HCT116 (cell line): ENCODE measurements at regions not wholly inside any gene's neighbourhood (a gene's known extent, or its start where the extent isn't known, plus 50 kb on each side); places are given as distances from the start of the nearest gene placed in this dataset.
"Not testable (repeated sequence)": the region's sequence is repeated elsewhere in the genome, so short reads cannot be mapped to it uniquely, and the experiment has no call there.

Experiments used
- ATAC-seq: fragments of 200-7000 bp; cut with Tn5 transposase; 2 replicates; pipeline ENCODE4 v1.9.1; 2020; ENCODE audit warnings: mild to moderate bottlenecking, moderate library complexity
- BruUV-seq: library from RNA; stranded (reverse); fragments of 400-500 nt; replicated peaks from 2 replicates; lab custom pipeline; 2021; lab: Mats Ljungman, UMichigan
- CTCF ChIA-PET: fragments of 300-600 bp; sonication (Branson Sonifier 250); formaldehyde crosslinking; loops from one replicate; lab custom pipeline; 2021; ENCODE audit warnings: antibody characterized with exemption; lab: Charles Lee
- POLR2A ChIA-PET: fragments of 300-600, 350-600 bp; sonication (Branson Sonifier 250); formaldehyde crosslinking; loops from one replicate; lab custom pipeline; 2021; ENCODE audit warnings: antibody characterized with exemption; lab: Charles Lee
- RAD21 ChIA-PET, 2 experiments: fragments of 300-600 bp; sonication (Branson Sonifier 250); formaldehyde crosslinking; loops; one replicate each; lab custom pipeline; 2023; ENCODE audit warnings: low total read pairs in 2 of 2; ENCODE audit not compliant: uncharacterized antibody in 2 of 2, unreplicated experiment in 2 of 2, low non-redundant PET in 1 of 2; lab: Charles Lee
- DNase-seq: peaks from one replicate; pipeline ENCODE4 v3.0.0-alpha.2; 2010; ENCODE audit warnings: low read depth, low spot score
- H2AFZ ChIP-seq: fragments of 200-600 bp; shearing (Covaris generic), sonication (generic); 2 replicates; pipeline ENCODE4 v1.6.1; 2017; ENCODE audit warnings: low read depth, mixed run types, mixed read lengths, antibody characterized with exemption, low read length; ENCODE audit not compliant: poor library complexity, severe bottlenecking
- H3K27ac ChIP-seq: 2 replicates; pipeline ENCODE4 v1.5.1; 2012; ENCODE audit warnings: low read depth, low read length
- H3K27me3 ChIP-seq: fragments of 200-600 bp; sonication (generic); 2 replicates; pipeline ENCODE4 v1.6.1; 2016; ENCODE audit warnings: mixed run types, low read length, mixed read lengths; ENCODE audit not compliant: insufficient read depth
- H3K36me3 ChIP-seq, 2 experiments: fragments of 200-500 bp in 1 of 2; fragments of 200-600 bp in 1 of 2; sonication (Bioruptor generic) in 1 of 2; sonication (generic) in 1 of 2; 2 replicates each; pipeline versions ENCODE4 v1.5.1 to v1.6.1; 2014 to 2016; ENCODE audit warnings: low read length in 2 of 2, inconsistent platforms in 1 of 2, mixed read lengths in 1 of 2, mixed run types in 1 of 2; ENCODE audit not compliant: insufficient read depth in 2 of 2, control insufficient read depth in 1 of 2
- H3K4me1 ChIP-seq, 2 experiments: fragments of 200-600 bp in 1 of 2; sonication (generic) in 1 of 2; 2 replicates each; pipeline versions ENCODE4 v1.5.1 to v1.6.1; 2012 to 2017; ENCODE audit warnings: low read length in 2 of 2, inconsistent platforms in 1 of 2, mild to moderate bottlenecking in 1 of 2, mixed read lengths in 1 of 2, mixed run types in 1 of 2, moderate library complexity in 1 of 2; ENCODE audit not compliant: insufficient read depth in 2 of 2, control insufficient read depth in 1 of 2
- H3K4me2 ChIP-seq: fragments of 200-600 bp; sonication (generic); 2 replicates; pipeline ENCODE4 v1.6.1; 2017; ENCODE audit warnings: mixed run types, low read length, mixed read lengths
- H3K4me3 ChIP-seq, 2 experiments: fragments of 200-600 bp in 1 of 2; sonication (generic) in 1 of 2; replicated peaks in 1 of 2; 2 replicates each; pipeline ENCODE4 v1.5.1; 2011 to 2016; ENCODE audit warnings: low read length in 2 of 2, control low read depth in 1 of 2, low read depth in 1 of 2, mild to moderate bottlenecking in 1 of 2, mixed read lengths in 1 of 2, mixed run types in 1 of 2
- H3K79me2 ChIP-seq: fragments of 200-600 bp; sonication (generic); 2 replicates; pipeline ENCODE4 v1.6.1; 2017; ENCODE audit warnings: mild to moderate bottlenecking, mixed run types, low read length, moderate library complexity, mixed read lengths; ENCODE audit not compliant: insufficient read depth
- H3K9ac ChIP-seq: fragments of 200-600 bp; sonication (generic); 2 replicates; pipeline ENCODE4 v1.6.1; 2016; ENCODE audit warnings: low read length, mixed read lengths
- H3K9me2 ChIP-seq: fragments of 200-600 bp; sonication (generic), shearing (Covaris generic); 2 replicates; pipeline ENCODE4 v1.6.1; 2017; ENCODE audit warnings: mixed run types, mild to moderate bottlenecking, moderate library complexity; ENCODE audit not compliant: insufficient read depth
- H3K9me3 ChIP-seq, 2 experiments: fragments of 200-500 bp in 1 of 2; fragments of 200-600 bp in 1 of 2; sonication (Bioruptor generic) in 1 of 2; sonication (generic) in 1 of 2; 2 replicates each; pipeline ENCODE4 v1.6.1; 2014 to 2017; ENCODE audit warnings: low read length in 2 of 2, mixed read lengths in 2 of 2, inconsistent platforms in 1 of 2, low read depth in 1 of 2, mild to moderate bottlenecking in 1 of 2, mixed run types in 1 of 2, moderate library complexity in 1 of 2; ENCODE audit not compliant: control insufficient read depth in 1 of 2, insufficient read depth in 1 of 2
- H4K20me1 ChIP-seq: fragments of 200-600 bp; sonication (generic), shearing (Covaris generic); 2 replicates; pipeline ENCODE4 v1.6.1; 2017; ENCODE audit warnings: mixed run types, mild to moderate bottlenecking, moderate library complexity; ENCODE audit not compliant: insufficient read depth
- intact Hi-C: fragments of 100-400 bp; cut with micrococcal nuclease; formaldehyde crosslinking; loops from 2 replicates; pipeline ENCODE4 v1.10.0; 2022

DNA sequence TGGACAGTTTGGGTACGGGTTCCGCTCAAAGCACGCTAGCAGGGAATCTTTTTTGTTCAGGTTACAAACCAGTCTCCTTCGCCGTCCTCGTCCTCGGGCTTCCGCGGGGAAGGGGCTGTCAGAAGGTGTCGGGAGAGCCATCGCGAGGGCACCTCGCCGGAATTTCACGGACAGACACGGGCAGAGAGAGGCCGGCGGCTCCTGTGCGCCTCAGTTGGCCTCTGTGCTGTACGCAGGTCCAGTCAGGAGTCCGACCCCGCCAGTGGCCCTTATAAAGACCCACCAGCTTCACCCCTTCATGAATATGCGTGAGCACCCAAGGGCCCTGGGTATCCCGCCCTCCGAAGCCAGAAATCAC is 362.1 kb upstream of the DEFB115 start:
- H3K79me2 ChIP-seq, H3K9me2 ChIP-seq, H2AFZ ChIP-seq, DNase-seq, BruUV-seq, H3K4me3 ChIP-seq, H3K4me1 ChIP-seq, H3K27me3 ChIP-seq, POLR2A ChIA-PET, H3K4me2 ChIP-seq, H3K9ac ChIP-seq, H3K9me3 ChIP-seq, ATAC-seq, CTCF ChIA-PET, H3K36me3 ChIP-seq, intact Hi-C loops, H3K27ac ChIP-seq, H4K20me1 ChIP-seq, RAD21 ChIA-PET: not testable (repeated sequence)

DNA sequence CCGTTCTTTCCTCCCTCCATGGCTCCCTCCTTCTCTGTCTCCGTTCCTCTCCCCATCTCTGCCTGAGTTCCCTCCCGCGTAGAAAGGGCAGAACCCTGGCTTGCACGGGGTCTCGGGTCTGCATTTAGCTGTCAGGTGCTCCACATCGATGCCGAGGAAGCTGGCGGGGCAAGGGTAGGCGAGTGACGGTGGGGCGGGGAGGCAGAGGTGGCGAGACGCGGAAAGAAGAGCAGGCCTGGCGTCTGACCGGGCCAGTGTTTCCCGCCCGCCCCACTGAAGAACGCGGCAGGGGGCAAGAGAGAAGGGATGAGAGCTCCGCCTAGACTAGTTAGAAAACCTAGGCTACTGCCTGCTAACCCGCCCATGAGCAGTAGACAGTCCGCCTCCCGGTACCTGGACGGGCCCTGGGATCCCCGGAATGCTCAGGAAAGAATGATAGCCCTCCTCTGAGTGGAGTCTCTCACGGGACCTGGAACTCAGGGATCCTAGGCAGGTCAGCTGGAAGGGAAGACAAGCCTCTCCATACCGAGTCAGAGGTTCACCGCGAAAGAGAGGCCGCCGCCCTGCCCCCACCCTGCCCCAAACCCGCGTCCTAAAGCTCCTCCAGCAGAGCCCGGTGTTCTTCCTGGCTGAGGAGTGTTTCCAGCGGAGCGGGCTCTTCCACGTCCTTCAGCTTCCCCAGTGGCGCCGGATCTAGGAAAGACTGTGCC is 357.9 kb upstream of the DEFB115 start:
- intact Hi-C loops, H3K9me2 ChIP-seq, RAD21 ChIA-PET, CTCF ChIA-PET, DNase-seq, H2AFZ ChIP-seq, H3K27me3 ChIP-seq, H3K9me3 ChIP-seq, H3K4me2 ChIP-seq, H3K9ac ChIP-seq, H3K36me3 ChIP-seq, H4K20me1 ChIP-seq, H3K27ac ChIP-seq, H3K4me1 ChIP-seq, H3K79me2 ChIP-seq, H3K4me3 ChIP-seq, ATAC-seq, POLR2A ChIA-PET, BruUV-seq: not testable (repeated sequence)

GRCh38 chr20:30900080-30900719 is 357.3 kb upstream of the DEFB115 start:
- H3K9me2 ChIP-seq, H3K79me2 ChIP-seq, H3K4me2 ChIP-seq, H2AFZ ChIP-seq, intact Hi-C loops, H3K4me3 ChIP-seq, H3K36me3 ChIP-seq, H3K9me3 ChIP-seq, H4K20me1 ChIP-seq, CTCF ChIA-PET, POLR2A ChIA-PET, H3K27ac ChIP-seq, H3K9ac ChIP-seq, H3K4me1 ChIP-seq, ATAC-seq, H3K27me3 ChIP-seq, DNase-seq, RAD21 ChIA-PET, BruUV-seq: not testable (repeated sequence)

DNA sequence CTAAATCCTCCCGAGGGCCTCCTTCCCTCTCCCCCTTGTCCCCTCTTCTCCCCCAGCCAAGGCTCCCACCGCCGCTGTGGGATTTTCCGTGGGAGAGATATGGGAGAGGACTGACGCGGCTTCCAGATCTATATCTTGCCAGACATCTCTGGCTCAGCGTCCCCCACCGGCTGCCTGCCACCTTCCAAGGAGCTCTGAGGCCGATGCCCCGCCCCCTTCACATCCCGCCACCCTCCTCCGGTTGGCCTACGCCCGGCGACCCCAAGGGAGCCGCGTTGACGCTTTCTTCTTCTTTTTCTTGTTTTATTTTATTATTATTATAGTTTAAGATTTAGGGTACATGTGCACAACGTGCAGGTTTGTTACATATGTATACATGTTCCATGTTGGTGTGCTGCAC is 352.2 kb upstream of the DEFB115 start:
- H3K79me2 ChIP-seq, H3K4me2 ChIP-seq, CTCF ChIA-PET, H2AFZ ChIP-seq, H3K9ac ChIP-seq, BruUV-seq, DNase-seq, H4K20me1 ChIP-seq, H3K27me3 ChIP-seq, ATAC-seq, H3K36me3 ChIP-seq, RAD21 ChIA-PET, POLR2A ChIA-PET, intact Hi-C loops, H3K4me1 ChIP-seq, H3K27ac ChIP-seq, H3K9me3 ChIP-seq, H3K4me3 ChIP-seq, H3K9me2 ChIP-seq: not testable (repeated sequence)
